H9 (cell line): ENCODE measurements at regions not wholly inside any gene's neighbourhood (a gene's known extent, or its start where the extent isn't known, plus 50 kb on each side); places are given as distances from the start of the nearest gene placed in this dataset.

ENCODE experiments used
- DNase-seq: peaks from one replicate; pipeline ENCODE4 v3.0.0-alpha.2; 2017
- H2AFZ ChIP-seq: one replicate; pipeline ENCODE4 v1.6.1; 2013; ENCODE audit warnings: mild to moderate bottlenecking, low read length, control low read depth, moderate library complexity
- H2AK5ac ChIP-seq: 2 replicates; pipeline ENCODE4 v1.6.1; 2013; ENCODE audit warnings: low read length, control low read depth, mixed read lengths; ENCODE audit not compliant: insufficient read length
- H2BK120ac ChIP-seq: one replicate; pipeline ENCODE4 v1.6.1; 2013; ENCODE audit warnings: low read depth, mild to moderate bottlenecking, low read length, control low read depth, inconsistent platforms; ENCODE audit not compliant: poor library complexity, severe bottlenecking
- H2BK12ac ChIP-seq: 2 replicates; pipeline ENCODE4 v1.6.1; 2013; ENCODE audit warnings: low read length, control low read depth, mixed read lengths, low read depth; ENCODE audit not compliant: insufficient read length
- H2BK15ac ChIP-seq: 2 replicates; pipeline ENCODE4 v1.6.1; 2013; ENCODE audit warnings: low read depth, low read length, control low read depth
- H2BK20ac ChIP-seq: one replicate; pipeline ENCODE4 v1.6.1; 2013; ENCODE audit warnings: low read depth, mild to moderate bottlenecking, low read length, control low read depth, inconsistent platforms; ENCODE audit not compliant: poor library complexity, severe bottlenecking
- H2BK5ac ChIP-seq: 2 replicates; pipeline ENCODE4 v1.6.1; 2013; ENCODE audit warnings: low read length, control low read depth, mixed read lengths; ENCODE audit not compliant: insufficient read length
- H3K14ac ChIP-seq: 2 replicates; pipeline ENCODE4 v1.6.1; 2013; ENCODE audit warnings: low read length, control low read depth; ENCODE audit not compliant: insufficient read depth
- H3K18ac ChIP-seq: 2 replicates; pipeline ENCODE4 v1.6.1; 2013; ENCODE audit warnings: low read depth, mild to moderate bottlenecking, mixed read lengths, low read length, control low read depth; ENCODE audit not compliant: insufficient read length
- H3K23ac ChIP-seq: 2 replicates; pipeline ENCODE4 v1.6.1; 2013; ENCODE audit warnings: low read length, control low read depth, mixed read lengths, low read depth; ENCODE audit not compliant: insufficient read length
- H3K23me2 ChIP-seq: 2 replicates; pipeline ENCODE4 v1.6.1; 2013; ENCODE audit warnings: low read depth, mild to moderate bottlenecking, mixed read lengths, low read length, control low read depth; ENCODE audit not compliant: insufficient read length, poor library complexity, severe bottlenecking
- H3K27ac ChIP-seq: 2 replicates; pipeline ENCODE4 v1.5.1; 2013; ENCODE audit warnings: low read length, control low read depth, mixed read lengths, low read depth; ENCODE audit not compliant: insufficient read length
- H3K27me3 ChIP-seq: 2 replicates; pipeline ENCODE4 v1.6.1; 2013; ENCODE audit warnings: low read length, control low read depth, inconsistent platforms; ENCODE audit not compliant: insufficient read depth
- H3K4ac ChIP-seq: 2 replicates; pipeline ENCODE4 v1.6.1; 2013; ENCODE audit warnings: low read depth, mild to moderate bottlenecking, control low read depth, inconsistent platforms, low read length, moderate library complexity
- H3K4me1 ChIP-seq: 2 replicates; pipeline ENCODE4 v1.6.1; 2013; ENCODE audit warnings: low read length, control low read depth, inconsistent platforms; ENCODE audit not compliant: insufficient read depth
- H3K4me2 ChIP-seq: 2 replicates; pipeline ENCODE4 v1.6.1; 2013; ENCODE audit warnings: low read length, control low read depth, mixed read lengths; ENCODE audit not compliant: insufficient read length, insufficient read depth
- H3K56ac ChIP-seq: 2 replicates; pipeline ENCODE4 v1.6.1; 2013; ENCODE audit warnings: low read depth, mild to moderate bottlenecking, mixed read lengths, low read length, control low read depth; ENCODE audit not compliant: insufficient read length
- H3K79me1 ChIP-seq: 2 replicates; pipeline ENCODE4 v1.6.1; 2013; ENCODE audit warnings: low read depth, mild to moderate bottlenecking, moderate library complexity, low read length, control low read depth, inconsistent platforms; ENCODE audit not compliant: insufficient read depth, poor library complexity, severe bottlenecking
- H3K79me2 ChIP-seq: 2 replicates; pipeline ENCODE4 v1.6.1; 2013; ENCODE audit warnings: low read length, control low read depth, inconsistent platforms; ENCODE audit not compliant: insufficient read depth
- H3K9ac ChIP-seq: 2 replicates; pipeline ENCODE4 v1.6.1; 2013; ENCODE audit warnings: low read length, control low read depth, mixed read lengths; ENCODE audit not compliant: insufficient read length; ENCODE audit errors: extremely low read depth
- H3K9me3 ChIP-seq: one replicate; pipeline ENCODE4 v1.6.1; 2013; ENCODE audit warnings: low read depth, low read length, inconsistent platforms; ENCODE audit not compliant: control insufficient read depth
- H3T11ph ChIP-seq: one replicate; pipeline ENCODE4 v1.6.1; 2013; ENCODE audit warnings: mild to moderate bottlenecking, low read length, control low read depth, inconsistent platforms
- H4K20me1 ChIP-seq: one replicate; pipeline ENCODE4 v1.6.1; 2013; ENCODE audit not compliant: control insufficient read depth, insufficient read length, insufficient read depth
- H4K5ac ChIP-seq: 2 replicates; pipeline ENCODE4 v1.6.1; 2013; ENCODE audit warnings: low read depth, mild to moderate bottlenecking, mixed read lengths, low read length, control low read depth; ENCODE audit not compliant: insufficient read length
- H4K8ac ChIP-seq: replicated peaks from 2 replicates; pipeline ENCODE4 v1.6.1; 2013; ENCODE audit warnings: low read length, control low read depth, mixed read lengths, low read depth; ENCODE audit not compliant: insufficient read length
- H4K91ac ChIP-seq: 2 replicates; pipeline ENCODE4 v1.6.1; 2013; ENCODE audit warnings: low read depth, mild to moderate bottlenecking, moderate library complexity, mixed read lengths, low read length, control low read depth; ENCODE audit not compliant: insufficient read length
- H3K27ac Mint-ChIP-seq, 3 experiments: 2 replicates in 2 of 3; 3 replicates in 1 of 3; pipeline ENCODE4 v1.8.0; 2020 to 2021; ENCODE audit warnings: mixed read lengths in 3 of 3, mild to moderate bottlenecking in 1 of 3, moderate library complexity in 1 of 3
- H3K27me3 Mint-ChIP-seq: 2 replicates; pipeline ENCODE4 v1.8.0; 2021; ENCODE audit warnings: low read depth, mild to moderate bottlenecking, moderate library complexity, mixed read lengths
- H3K36me3 Mint-ChIP-seq, 3 experiments: 2 replicates in 2 of 3; 3 replicates in 1 of 3; pipeline ENCODE4 v1.8.0; 2020 to 2021; ENCODE audit warnings: low read depth in 3 of 3, mixed read lengths in 3 of 3; ENCODE audit not compliant: insufficient read depth in 1 of 3
- H3K4me1 Mint-ChIP-seq, 2 experiments: 2 replicates each; pipeline ENCODE4 v1.8.0; 2020; ENCODE audit warnings: mixed read lengths in 2 of 2
- H3K4me3 Mint-ChIP-seq, 2 experiments: 2 replicates in 1 of 2; 3 replicates in 1 of 2; pipeline ENCODE4 v1.8.0; 2020 to 2021; ENCODE audit warnings: mild to moderate bottlenecking in 2 of 2, mixed read lengths in 2 of 2, moderate library complexity in 1 of 2
- H3K9me3 Mint-ChIP-seq, 2 experiments: 2 replicates in 1 of 2; 3 replicates in 1 of 2; pipeline ENCODE4 v1.8.0; 2020; ENCODE audit warnings: mild to moderate bottlenecking in 2 of 2, mixed read lengths in 2 of 2, moderate library complexity in 1 of 2
- CTCF ChIP-seq: fragments of 200-600 bp; sonication (generic); conservative IDR thresholded peaks from 3 replicates; pipeline ENCODE4 v1.8.0; 2021; ENCODE audit warnings: antibody characterized with exemption, mild to moderate bottlenecking
- WGBS: extraction: QIAGEN DNeasy Blood & Tissue Kit; methylation state at CpG from one replicate; pipeline ENCODE4 v1.1.7; 2013; ENCODE audit warnings: missing lambda C conversion rate, low lambda C conversion rate, mixed read lengths; ENCODE audit not compliant: insufficient read length; ENCODE audit errors: extremely low coverage; 5-methylcytosine and 5-hydroxymethylcytosine counted together

- WGBS = no CpG with 5 or more reads among the region's 21 CpGs
- H3K4me3 Mint-ChIP-seq = no peak overlapping the region
Measured at GRCh38 chr7:101722247-101722646, 93.2 kb upstream of the MYL10 start.

More at GRCh38 chr7:101722247-101722646, 93.2 kb upstream of the MYL10 start:
- H2BK15ac ChIP-seq = no peak overlapping the region
- no peaks in the 10 kb centered on the region for H3K4me1 ChIP-seq
- H4K8ac ChIP-seq = no peak overlapping the region
- no peak for TF ChIP-seq CTCF
- H3K14ac ChIP-seq = no peak overlapping the region
- H2BK5ac ChIP-seq = no peak overlapping the region
- H2AK5ac ChIP-seq = no peak overlapping the region
- H3K79me2 ChIP-seq = no peaks in the 10 kb centered on the region
- no peak for DNase-seq
- no peaks in the 10 kb centered on the region for H3K9me3 ChIP-seq
- H3K27me3 ChIP-seq = no peaks in the 10 kb centered on the region; the same call in none of the 2 replicates
- no peak overlapping the region for H2BK120ac ChIP-seq
- peaks cover 6% of the 10 kb centered on the region in 2 experiments for H3K9me3 Mint-ChIP-seq
- H3K4me1 Mint-ChIP-seq = peaks cover 0 to 4% of the 10 kb centered on the region in 2 experiments; a peak in 2 of 4 replicates
- no peaks in the 10 kb centered on the region for H3K79me1 ChIP-seq
- no peak overlapping the region for H4K91ac ChIP-seq
- H2BK20ac ChIP-seq = no peak overlapping the region
- no peak overlapping the region for H3K56ac ChIP-seq
- no peaks in the 10 kb centered on the region for H4K20me1 ChIP-seq
- no peak overlapping the region for H3K9ac ChIP-seq
- H3K36me3 Mint-ChIP-seq = peaks cover 0 to 4% (median 3%) of the 10 kb centered on the region in 3 experiments; a peak in 3 of 7 replicates
- H3T11ph ChIP-seq = no peak overlapping the region
- H4K5ac ChIP-seq = no peak overlapping the region
- no peak overlapping the region for H3K27ac Mint-ChIP-seq
- no peak overlapping the region for H3K18ac ChIP-seq
- H3K4ac ChIP-seq = no peak overlapping the region
- H2AFZ ChIP-seq = no peak overlapping the region
- H3K23ac ChIP-seq = no peak overlapping the region
- H3K27ac ChIP-seq = no peak overlapping the region
- H3K23me2 ChIP-seq = no peaks in the 10 kb centered on the region
- no peak overlapping the region for H3K4me2 ChIP-seq
- H3K27me3 Mint-ChIP-seq = peaks cover 7% of the 10 kb centered on the region
- H2BK12ac ChIP-seq = no peak overlapping the region
